ENCODE measurements at regions not wholly inside any gene's neighbourhood (a gene's known extent, or its start where the extent isn't known, plus 50 kb on each side); places are given as distances from the start of the nearest gene placed in this dataset.
A peak's percentile ranks its signal among the peaks of the same experiment; 100 is the strongest.
"Not testable (repeated sequence)": the region's sequence is repeated elsewhere in the genome, so short reads cannot be mapped to it uniquely, and the experiment has no call there.

- no peak for DNase-seq
Observed at GRCh38 chr20:47990507-47991150, 205.3 kb upstream of the SULF2 start.

GRCh38 chr20:47989957-47990356 lies 204.7 kb upstream of the SULF2 start:
- no peak for DNase-seq

GRCh38 chr20:47988676-47989075 lies 203.4 kb upstream of the SULF2 start:
- DNase-seq = no peak

- DNase-seq = peak in 1 of 2 experiments; percentile 3
Observed at GRCh38 chr20:47985092-47985850, 200.0 kb upstream of the SULF2 start.

GRCh38 chr20:47984437-47984836 lies 199.2 kb upstream of the SULF2 start:
- no peak for DNase-seq

- DNase-seq = not testable (repeated sequence)
Observed at GRCh38 chr20:47983642-47984041, 198.4 kb upstream of the SULF2 start.

GRCh38 chr20:47982574-47983360 lies 197.5 kb upstream of the SULF2 start:
- no peak for DNase-seq

GRCh38 chr20:47981222-47981621 lies 195.9 kb upstream of the SULF2 start:
- no peak for DNase-seq

- DNase-seq = no peak
Observed at GRCh38 chr20:47980336-47981177, 195.3 kb upstream of the SULF2 start.

GRCh38 chr20:47979361-47980095 lies 194.2 kb upstream of the SULF2 start:
- DNase-seq = not testable (repeated sequence)

- not testable (repeated sequence) for DNase-seq
Observed at GRCh38 chr20:47978428-47979120, 193.3 kb upstream of the SULF2 start.

GRCh38 chr20:47977789-47978252 lies 192.5 kb upstream of the SULF2 start:
- not testable (repeated sequence) for DNase-seq

GRCh38 chr20:47977017-47977788 lies 191.9 kb upstream of the SULF2 start:
- not testable (repeated sequence) for DNase-seq

GRCh38 chr20:47974234-47974878 lies 189.1 kb upstream of the SULF2 start:
- DNase-seq = no peak

- DNase-seq = no peak
Observed at GRCh38 chr20:47973519-47974233, 188.4 kb upstream of the SULF2 start.

- no peak for DNase-seq
Observed at GRCh38 chr20:47972916-47973309, 187.6 kb upstream of the SULF2 start.

GRCh38 chr20:47972297-47972915 lies 187.1 kb upstream of the SULF2 start:
- DNase-seq = not testable (repeated sequence)

- DNase-seq = no peak
Observed at GRCh38 chr20:47971058-47971791, 185.9 kb upstream of the SULF2 start.
